ENCODE measurements at regions not wholly inside any gene's neighbourhood (a gene's known extent, or its start where the extent isn't known, plus 50 kb on each side); places are given as distances from the start of the nearest gene placed in this dataset.

GRCh38 chr15:20358779-20359414, 182.7 kb downstream of the GOLGA6L6 start:
- no TSS peak for BruUV-seq (replicated peaks)
- H3K9me3 ChIP-seq (ENCODE audit: control insufficient read depth in 1 of 2, insufficient read depth in 1 of 2, low read depth in 1 of 2, low read length in 2 of 2) = peaks cover 42 to 82% of the 10 kb centered on the region in 2 experiments
- DNase-seq (ENCODE audit: low read depth, low spot score) (no peak), ATAC-seq (no peak)
- CTCF ChIA-PET = no interaction called here
- no peak overlapping the region for H3K9ac ChIP-seq (ENCODE audit: low read length)
- H3K4me1 ChIP-seq (ENCODE audit: control insufficient read depth in 1 of 2, insufficient read depth in 2 of 2, low read length in 2 of 2) = no peaks in the 10 kb centered on the region
- no peak overlapping the region for H3K4me3 ChIP-seq (replicated peaks in 1 of 2; ENCODE audit: low read depth in 1 of 2, low read length in 2 of 2)
- no peak overlapping the region for H3K27ac ChIP-seq (ENCODE audit: low read depth, low read length)
- H3K36me3 ChIP-seq (ENCODE audit: control insufficient read depth in 1 of 2, insufficient read depth in 2 of 2, low read length in 2 of 2) = no peaks in the 10 kb centered on the region
- no peaks in the 10 kb centered on the region for H3K9me2 ChIP-seq (ENCODE audit: insufficient read depth)
- RAD21 ChIA-PET (ENCODE audit: low non-redundant PET in 1 of 2, low total read pairs in 2 of 2, uncharacterized antibody in 2 of 2, unreplicated experiment in 2 of 2) = no interaction called here
- intact Hi-C loops (cut with micrococcal nuclease) = no loop called here
- no peaks in the 10 kb centered on the region for H3K27me3 ChIP-seq (ENCODE audit: insufficient read depth, low read length)
- POLR2A ChIA-PET = no interaction called here
- H2AFZ ChIP-seq (ENCODE audit: low read depth, low read length, poor library complexity, severe bottlenecking) = no peak overlapping the region
- TF ChIP-seq SIN3A (IDR thresholded peaks at IDR 0.05; ENCODE audit: low read depth) = no peak
- no peak for TF ChIP-seq SP1 (IDR thresholded peaks at IDR 0.05; ENCODE audit: low read depth)
- no peak for TF ChIP-seq EZH2phosphoT487 (IDR thresholded peaks at IDR 0.05; ENCODE audit: borderline replicate concordance)
- TF ChIP-seq, protein P1, sequence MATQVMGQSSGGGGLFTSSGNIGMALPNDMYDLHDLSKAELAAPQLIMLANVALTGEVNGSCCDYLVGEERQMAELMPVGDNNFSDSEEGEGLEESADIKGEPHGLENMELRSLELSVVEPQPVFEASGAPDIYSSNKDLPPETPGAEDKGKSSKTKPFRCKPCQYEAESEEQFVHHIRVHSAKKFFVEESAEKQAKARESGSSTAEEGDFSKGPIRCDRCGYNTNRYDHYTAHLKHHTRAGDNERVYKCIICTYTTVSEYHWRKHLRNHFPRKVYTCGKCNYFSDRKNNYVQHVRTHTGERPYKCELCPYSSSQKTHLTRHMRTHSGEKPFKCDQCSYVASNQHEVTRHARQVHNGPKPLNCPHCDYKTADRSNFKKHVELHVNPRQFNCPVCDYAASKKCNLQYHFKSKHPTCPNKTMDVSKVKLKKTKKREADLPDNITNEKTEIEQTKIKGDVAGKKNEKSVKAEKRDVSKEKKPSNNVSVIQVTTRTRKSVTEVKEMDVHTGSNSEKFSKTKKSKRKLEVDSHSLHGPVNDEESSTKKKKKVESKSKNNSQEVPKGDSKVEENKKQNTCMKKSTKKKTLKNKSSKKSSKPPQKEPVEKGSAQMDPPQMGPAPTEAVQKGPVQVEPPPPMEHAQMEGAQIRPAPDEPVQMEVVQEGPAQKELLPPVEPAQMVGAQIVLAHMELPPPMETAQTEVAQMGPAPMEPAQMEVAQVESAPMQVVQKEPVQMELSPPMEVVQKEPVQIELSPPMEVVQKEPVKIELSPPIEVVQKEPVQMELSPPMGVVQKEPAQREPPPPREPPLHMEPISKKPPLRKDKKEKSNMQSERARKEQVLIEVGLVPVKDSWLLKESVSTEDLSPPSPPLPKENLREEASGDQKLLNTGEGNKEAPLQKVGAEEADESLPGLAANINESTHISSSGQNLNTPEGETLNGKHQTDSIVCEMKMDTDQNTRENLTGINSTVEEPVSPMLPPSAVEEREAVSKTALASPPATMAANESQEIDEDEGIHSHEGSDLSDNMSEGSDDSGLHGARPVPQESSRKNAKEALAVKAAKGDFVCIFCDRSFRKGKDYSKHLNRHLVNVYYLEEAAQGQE (IDR thresholded peaks at IDR 0.05; ENCODE audit: low read depth) = no peak
- no peak for TF ChIP-seq POLR2AphosphoS5 (IDR thresholded peaks at IDR 0.05; ENCODE audit: low read depth, low read length)
- no peak for TF ChIP-seq CEBPB (IDR thresholded peaks at IDR 0.05; ENCODE audit: low read depth)
- TF ChIP-seq SRF (IDR thresholded peaks at IDR 0.05; ENCODE audit: low read depth) = no peak
- TF ChIP-seq CBX3 (IDR thresholded peaks at IDR 0.05; ENCODE audit: low read depth) = no peak
- no peak for TF ChIP-seq EGR1 (IDR thresholded peaks at IDR 0.05; ENCODE audit: low read depth)
- TF ChIP-seq RAD21 (IDR thresholded peaks at IDR 0.05; ENCODE audit: low read depth) = no peak
- no peak for TF ChIP-seq FOSL1 (IDR thresholded peaks at IDR 0.05; ENCODE audit: low read depth)
- TF ChIP-seq EZH2 (IDR thresholded peaks at IDR 0.05) = no peak
- TF ChIP-seq JUND (IDR thresholded peaks at IDR 0.05) = no peak
- no peak for TF ChIP-seq POLR2A (IDR thresholded peaks at IDR 0.05; ENCODE audit: borderline replicate concordance, extremely low read depth, insufficient read depth, insufficient read length)
- no peak for TF ChIP-seq ATF3 (IDR thresholded peaks at IDR 0.05)
- H4K20me1 ChIP-seq (ENCODE audit: insufficient read depth) = no peaks in the 10 kb centered on the region
- H3K4me2 ChIP-seq (ENCODE audit: low read length) = no peak overlapping the region
- H3K79me2 ChIP-seq (ENCODE audit: insufficient read depth, low read length) = no peaks in the 10 kb centered on the region

Data from HCT116 (cell line).